ENCODE measurements at regions not wholly inside any gene's neighbourhood (a gene's known extent, or its start where the extent isn't known, plus 50 kb on each side); places are given as distances from the start of the nearest gene placed in this dataset.

- TF ChIP-seq CREB1 (IDR thresholded peaks at IDR 0.05; ENCODE audit: low read depth) (no peak), PKNOX1 (IDR thresholded peaks at IDR 0.05) (no peak), TAF1 (IDR thresholded peaks at IDR 0.05; ENCODE audit: borderline replicate concordance, low read depth, low read length) (no peak), CHD1 (IDR thresholded peaks at IDR 0.05; ENCODE audit: low read depth, low read length) (no peak), NR2C2 (IDR thresholded peaks at IDR 0.05; ENCODE audit: borderline replicate concordance, control insufficient read depth, insufficient read length, low read depth) (no peak), NKRF (conservative IDR thresholded peaks at IDR 0.05) (no peak), PML (IDR thresholded peaks at IDR 0.05; ENCODE audit: low read length) (no peak), CTCF (IDR thresholded peaks at IDR 0.05 in 2 of 3, conservative IDR thresholded peaks at IDR 0.05 in 1 of 3; ENCODE audit: control insufficient read depth in 2 of 3, extremely low read depth in 1 of 3, insufficient read depth in 1 of 3, low read depth in 3 of 3, low read length in 3 of 3) (no peak), FOS (IDR thresholded peaks at IDR 0.05; ENCODE audit: borderline replicate concordance, extremely low read depth, insufficient read length) (no peak), REST (IDR thresholded peaks at IDR 0.05; ENCODE audit: low read depth, low read length) (no peak), EGR1 (IDR thresholded peaks at IDR 0.05; ENCODE audit: borderline replicate concordance in 1 of 2, low read depth in 2 of 2, low read length in 2 of 2) (no peak), POLR2A (IDR thresholded peaks at IDR 0.05; ENCODE audit: low read depth, low read length) (no peak), SMARCA5 (IDR thresholded peaks at IDR 0.05) (no peak)
Measured at GRCh38 chrX:44456685-44457084, 86.0 kb downstream of the FUNDC1 start.
